Stomach (tissue), 4 donors: ENCODE measurements at regions not wholly inside any gene's neighbourhood (a gene's known extent, or its start where the extent isn't known, plus 50 kb on each side); places are given as distances from the start of the nearest gene placed in this dataset.

Source experiments
- CTCF ChIP-seq, 7 experiments: fragments of 450-650 bp in 4 of 7; fragments of 200-600 bp in 3 of 7; sonication (generic) in 3 of 7; IDR thresholded peaks; one replicate each; pipeline ENCODE4 v1.5.1; 2016 to 2019; ENCODE audit warnings: antibody characterized with exemption in 7 of 7, control low read depth in 2 of 7, mild to moderate bottlenecking in 1 of 7
- EP300 ChIP-seq: sonication (generic); formaldehyde crosslinking; IDR thresholded peaks from one replicate; pipeline ENCODE4 v1.6.1; 2017; ENCODE audit warnings: antibody characterized with exemption
- POLR2A ChIP-seq, 4 donors: fragments of 450-650 bp; IDR thresholded peaks; one replicate each; pipeline ENCODE4 v1.6.1; 2016; ENCODE audit warnings: antibody characterized with exemption in 4 of 4, control low read depth in 2 of 4, mild to moderate bottlenecking in 1 of 4, moderate library complexity in 1 of 4
- POLR2AphosphoS5 ChIP-seq, 3 donors: sonication (generic); formaldehyde crosslinking; IDR thresholded peaks; one replicate each; pipeline ENCODE4 v1.6.1; 2016; ENCODE audit warnings: antibody characterized with exemption in 3 of 3

DNA sequence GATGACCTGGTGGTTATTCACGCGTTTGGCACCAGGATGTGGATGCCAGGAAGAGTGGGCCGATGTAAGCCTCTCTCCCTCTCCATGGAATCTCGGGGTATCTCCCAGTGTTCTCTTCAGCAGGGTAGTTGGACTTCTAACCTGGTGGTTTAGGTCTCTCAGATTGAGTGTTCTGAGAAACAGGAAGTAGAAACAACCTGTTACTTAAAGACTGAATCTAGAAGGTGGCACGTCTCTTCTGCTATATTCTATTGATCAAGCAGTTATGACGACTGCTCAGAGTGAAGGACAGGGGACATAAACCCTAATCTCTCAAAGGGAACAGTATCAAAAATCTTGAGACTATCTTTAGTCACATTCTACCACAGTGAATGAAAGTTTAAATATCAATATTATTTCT lies 918.7 kb upstream of the PIK3C3 start:
- TF ChIP-seq CTCF (IDR thresholded peaks at IDR 0.05) = no peak
- TF ChIP-seq POLR2AphosphoS5 (IDR thresholded peaks at IDR 0.05) = no peak
- no peak for TF ChIP-seq POLR2A (IDR thresholded peaks at IDR 0.05)
- TF ChIP-seq EP300 = no peak
